Esophagus muscularis mucosa (tissue), 4 donors: ENCODE measurements at regions not wholly inside any gene's neighbourhood (a gene's known extent, or its start where the extent isn't known, plus 50 kb on each side); places are given as distances from the start of the nearest gene placed in this dataset.

Source experiments
- CTCF ChIP-seq, 3 experiments: fragments of 200-600 bp in 2 of 3; fragments of 450-650 bp in 1 of 3; sonication (generic) in 2 of 3; IDR thresholded peaks; one replicate each; pipeline ENCODE4 v1.5.1; 2017 to 2019; ENCODE audit warnings: antibody characterized with exemption in 3 of 3, mild to moderate bottlenecking in 2 of 3, moderate library complexity in 1 of 3
- EP300 ChIP-seq: sonication (generic); formaldehyde crosslinking; IDR thresholded peaks from one replicate; pipeline ENCODE4 v1.6.1; 2017; ENCODE audit warnings: antibody characterized with exemption
- POLR2A ChIP-seq: fragments of 450-650 bp; IDR thresholded peaks from one replicate; pipeline ENCODE4 v1.6.1; 2017; ENCODE audit warnings: antibody characterized with exemption, moderate library complexity, mild to moderate bottlenecking, low read depth
- POLR2AphosphoS5 ChIP-seq, 2 donors: sonication (generic); formaldehyde crosslinking; IDR thresholded peaks; one replicate each; pipeline ENCODE4 v1.6.1; 2017; ENCODE audit warnings: antibody characterized with exemption in 2 of 2

GRCh38 chrY:9158616-9159015 lies 178.6 kb upstream of the TSPY4 start:
- TF ChIP-seq POLR2AphosphoS5 (IDR thresholded peaks at IDR 0.05) (no peak), CTCF (IDR thresholded peaks at IDR 0.05) (no peak), POLR2A (no peak), EP300 (no peak)
